GM12878 (cell line): ENCODE measurements at regions not wholly inside any gene's neighbourhood (a gene's known extent, or its start where the extent isn't known, plus 50 kb on each side); places are given as distances from the start of the nearest gene placed in this dataset.

Experiments used
- ATAC-seq: fragments of 200-7000 bp; cut with Tn5 transposase; 3 replicates; pipeline ENCODE4 v1.9.1; 2020; ENCODE audit warnings: mild to moderate bottlenecking, moderate library complexity
- BruUV-seq: library from RNA; stranded (reverse); fragments of 400-500 nt; replicated peaks from 2 replicates; lab custom pipeline; 2021; lab: Mats Ljungman, UMichigan
- CTCF ChIA-PET: fragments of 300-600 bp; sonication (Branson Sonifier 250); formaldehyde crosslinking; extraction: SDS; loops from one replicate; lab custom pipeline; 2021; ENCODE audit warnings: inconsistent platforms; lab: Yijun Ruan, JAX
- POLR2A ChIA-PET: fragments of 350-600 bp; formaldehyde crosslinking; extraction: SDS; loops from one replicate; lab custom pipeline; 2021; ENCODE audit warnings: inconsistent platforms; lab: Charles Lee
- RAD21 ChIA-PET: fragments of 300-600 bp; sonication (Branson Sonifier 250); formaldehyde crosslinking; loops from one replicate; lab custom pipeline; 2023; ENCODE audit warnings: antibody characterized with exemption; ENCODE audit not compliant: unreplicated experiment; lab: Charles Lee
- SMC1A ChIA-PET: fragments of 300-600 bp; sonication (Branson Sonifier 250); formaldehyde crosslinking; loops from one replicate; lab custom pipeline; 2023; ENCODE audit not compliant: unreplicated experiment, uncharacterized antibody; lab: Charles Lee
- DNase-seq: peaks from one replicate; pipeline ENCODE4 v3.0.0-alpha.2; 2011; ENCODE audit warnings: low read depth, low spot score
- FAIRE-seq: peaks from 3 replicates; lab custom pipeline; 2011; peaks lifted over from hg19 to GRCh38; lab: Jason Lieb, UNC
- H2AFZ ChIP-seq: 2 replicates; pipeline ENCODE4 v1.6.0; 2011; ENCODE audit warnings: low read depth, low read length, control low read depth; ENCODE audit not compliant: control insufficient read depth
- H3K27ac ChIP-seq: 2 replicates; pipeline ENCODE4 v1.5.1; 2011; ENCODE audit warnings: control low read depth; ENCODE audit not compliant: control insufficient read depth, insufficient read depth
- H3K27me3 ChIP-seq, 2 experiments: replicated peaks in 1 of 2; 2 replicates each; pipeline versions ENCODE4 v1.6.0 to v1.6.1; 2011; ENCODE audit warnings: low read length in 1 of 2; ENCODE audit not compliant: control insufficient read depth in 2 of 2, insufficient read depth in 2 of 2
- H3K36me3 ChIP-seq, 2 experiments: 2 replicates each; pipeline ENCODE4 v1.5.1; 2011; ENCODE audit warnings: low read length in 1 of 2; ENCODE audit not compliant: control insufficient read depth in 2 of 2, insufficient read depth in 2 of 2
- H3K4me1 ChIP-seq: 2 replicates; pipeline ENCODE4 v1.6.1; 2011; ENCODE audit warnings: mild to moderate bottlenecking, low read length, moderate library complexity, mixed read lengths; ENCODE audit not compliant: control insufficient read depth, insufficient read depth
- H3K4me2 ChIP-seq: 2 replicates; pipeline ENCODE4 v1.6.0; 2011; ENCODE audit warnings: control low read depth; ENCODE audit not compliant: control insufficient read depth, insufficient read depth
- H3K4me3 ChIP-seq: fragments of 200-600 bp; sonication (generic); 2 replicates; pipeline ENCODE4 v1.5.1; 2016
- H3K79me2 ChIP-seq: 2 replicates; pipeline ENCODE4 v1.6.0; 2011; ENCODE audit warnings: low read length; ENCODE audit not compliant: control insufficient read depth, insufficient read depth
- H3K9ac ChIP-seq: 2 replicates; pipeline ENCODE4 v1.8.0; 2011; ENCODE audit warnings: low read length, control low read depth, mixed read lengths; ENCODE audit not compliant: control insufficient read depth, insufficient read depth
- H3K9me3 ChIP-seq: replicated peaks from 3 replicates; pipeline ENCODE4 v1.5.1; 2011; ENCODE audit warnings: mild to moderate bottlenecking, low read length; ENCODE audit not compliant: control insufficient read depth, insufficient read depth
- H4K20me1 ChIP-seq: 2 replicates; pipeline ENCODE4 v1.6.0; 2011; ENCODE audit not compliant: control insufficient read depth, insufficient read depth
- BRCA1 ChIP-seq: IDR thresholded peaks from 2 replicates; pipeline ENCODE4 v1.6.1; 2011; ENCODE audit warnings: low read depth, low read length, improper control_type of control experiment
- GABPA ChIP-seq: IDR thresholded peaks from 2 replicates; pipeline ENCODE4 v1.6.1; 2014; ENCODE audit warnings: antibody characterized with exemption, low read depth, mild to moderate bottlenecking, inconsistent platforms
- GATAD2B ChIP-seq: fragments of 450-650 bp; conservative IDR thresholded peaks from 2 replicates; pipeline ENCODE4 v1.6.1; 2017; ENCODE audit warnings: low read depth, mild to moderate bottlenecking, moderate library complexity
- JUND ChIP-seq: IDR thresholded peaks from 2 replicates; pipeline ENCODE4 v1.6.1; 2012; ENCODE audit warnings: low read depth, mild to moderate bottlenecking, low read length, improper control_type of control experiment, moderate library complexity
- LARP7 ChIP-seq: fragments of 450-650 bp; IDR thresholded peaks from 2 replicates; pipeline ENCODE4 v1.6.1; 2017; ENCODE audit warnings: mild to moderate bottlenecking
- SUZ12 ChIP-seq: fragments of 200-600 bp; sonication (generic); IDR thresholded peaks from one replicate; pipeline ENCODE4 v1.6.1; 2018; ENCODE audit warnings: antibody characterized with exemption, mild to moderate bottlenecking; ENCODE audit not compliant: unreplicated experiment
- WGBS: methylation state at CpG from one replicate; pipeline ENCODE4 v1.1.6; 2016; ENCODE audit warnings: low lambda C conversion rate; ENCODE audit not compliant: insufficient replicate concordance, insufficient coverage; ENCODE audit errors: missing lambda C conversion rate; 5-methylcytosine and 5-hydroxymethylcytosine counted together
- in situ Hi-C: fragments of 300-500 bp; cut with MboI; formaldehyde crosslinking; loops from 9 replicates; pipeline ENCODE4 v1.14.3; 2018; ENCODE audit warnings: mixed read lengths
- intact Hi-C: fragments of 100-400 bp; cut with micrococcal nuclease; formaldehyde crosslinking; loops from one replicate; pipeline ENCODE4 v1.14.2; 2022; ENCODE audit not compliant: unreplicated experiment
- TF ChIP-seq, protein P1 (sequence below): fragments of 150-350 bp; IDR thresholded peaks from 2 replicates; pipeline ENCODE4 v1.6.1; 2014; ENCODE audit warnings: mild to moderate bottlenecking, low read depth, low read length
- TF ChIP-seq, protein P2 (sequence below): IDR thresholded peaks from 2 replicates; pipeline ENCODE4 v1.6.1; 2012; ENCODE audit warnings: low read depth, low read length, improper control_type of control experiment
- TF ChIP-seq, protein P3 (sequence below): fragments of 450-650 bp; IDR thresholded peaks from 2 replicates; pipeline ENCODE4 v1.6.1; 2017; ENCODE audit warnings: mild to moderate bottlenecking, moderate library complexity

GRCh38 chr9:96122282-96122681 lies 179.7 kb downstream of the HSD17B3 start:
- ATAC-seq (no peak), FAIRE-seq (no peak), DNase-seq (no peak)
- H3K4me2 ChIP-seq: no peak overlapping the region
- H3K36me3 ChIP-seq: no peaks in the 10 kb centered on the region
- RAD21 ChIA-PET: no interaction called here
- H2AFZ ChIP-seq: no peak overlapping the region
- 46% methylated on average over 6 of the region's 6 CpGs for WGBS
- SMC1A ChIA-PET: interaction anchor here (0.7 to 1.5 kb wide), 4 partner anchors 15 to 233 kb away, joined by 3 to 6 read pairs (median 4); no protein-coding TSS in a partner anchor
- H3K9ac ChIP-seq: no peak overlapping the region
- H3K9me3 ChIP-seq: peaks cover 1% of the 10 kb centered on the region; the same call in 2 of the 3 replicates
- H3K4me1 ChIP-seq: no peaks in the 10 kb centered on the region
- CTCF ChIA-PET: no interaction called here
- no peak overlapping the region for H3K27ac ChIP-seq
- in situ Hi-C loops: no loop called here
- intact Hi-C loops: no loop called here
- BruUV-seq: no TSS peak
- H3K27me3 ChIP-seq: no peaks in the 10 kb centered on the region
- no peak overlapping the region for H3K4me3 ChIP-seq
- no peaks in the 10 kb centered on the region for H4K20me1 ChIP-seq
- H3K79me2 ChIP-seq: no peaks in the 10 kb centered on the region
- no peak for TF ChIP-seq BRCA1
- TF ChIP-seq, protein P1, sequence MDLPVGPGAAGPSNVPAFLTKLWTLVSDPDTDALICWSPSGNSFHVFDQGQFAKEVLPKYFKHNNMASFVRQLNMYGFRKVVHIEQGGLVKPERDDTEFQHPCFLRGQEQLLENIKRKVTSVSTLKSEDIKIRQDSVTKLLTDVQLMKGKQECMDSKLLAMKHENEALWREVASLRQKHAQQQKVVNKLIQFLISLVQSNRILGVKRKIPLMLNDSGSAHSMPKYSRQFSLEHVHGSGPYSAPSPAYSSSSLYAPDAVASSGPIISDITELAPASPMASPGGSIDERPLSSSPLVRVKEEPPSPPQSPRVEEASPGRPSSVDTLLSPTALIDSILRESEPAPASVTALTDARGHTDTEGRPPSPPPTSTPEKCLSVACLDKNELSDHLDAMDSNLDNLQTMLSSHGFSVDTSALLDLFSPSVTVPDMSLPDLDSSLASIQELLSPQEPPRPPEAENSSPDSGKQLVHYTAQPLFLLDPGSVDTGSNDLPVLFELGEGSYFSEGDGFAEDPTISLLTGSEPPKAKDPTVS: no peak
- no peak for TF ChIP-seq GABPA
- TF ChIP-seq, protein P2, sequence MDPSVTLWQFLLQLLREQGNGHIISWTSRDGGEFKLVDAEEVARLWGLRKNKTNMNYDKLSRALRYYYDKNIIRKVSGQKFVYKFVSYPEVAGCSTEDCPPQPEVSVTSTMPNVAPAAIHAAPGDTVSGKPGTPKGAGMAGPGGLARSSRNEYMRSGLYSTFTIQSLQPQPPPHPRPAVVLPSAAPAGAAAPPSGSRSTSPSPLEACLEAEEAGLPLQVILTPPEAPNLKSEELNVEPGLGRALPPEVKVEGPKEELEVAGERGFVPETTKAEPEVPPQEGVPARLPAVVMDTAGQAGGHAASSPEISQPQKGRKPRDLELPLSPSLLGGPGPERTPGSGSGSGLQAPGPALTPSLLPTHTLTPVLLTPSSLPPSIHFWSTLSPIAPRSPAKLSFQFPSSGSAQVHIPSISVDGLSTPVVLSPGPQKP: no peak
- POLR2A ChIA-PET: interaction anchor here (0.5 to 0.6 kb wide), 2 partner anchors 12 to 21 kb away, joined by 3 to 4 read pairs; no protein-coding TSS in a partner anchor

DNA sequence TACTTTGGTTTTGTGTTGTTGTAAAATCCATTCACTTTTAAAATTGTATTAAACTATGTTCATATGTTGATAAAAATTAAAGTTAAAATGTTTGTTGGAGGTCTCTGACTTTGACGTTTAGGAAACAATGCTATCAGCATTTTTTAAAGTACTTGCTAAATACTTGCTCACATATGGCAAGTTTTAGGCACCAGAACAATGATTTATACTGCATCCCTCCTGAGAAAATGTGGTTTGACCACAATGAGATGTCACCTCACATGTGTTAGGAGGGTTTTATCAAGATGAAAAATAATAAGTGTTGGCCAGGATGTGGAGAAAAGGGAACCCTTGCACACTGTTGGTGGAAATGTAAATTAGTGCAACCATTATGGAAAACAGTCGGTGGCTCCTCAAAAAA lies 180.8 kb downstream of the HSD17B3 start:
- intact Hi-C loops (no loop called here), in situ Hi-C loops (no loop called here)
- ATAC-seq (no peak), FAIRE-seq (no peak), DNase-seq (no peak)
- 0% methylated on average over 2 of the region's 2 CpGs for WGBS
- Histone ChIP-seq H3K9ac (no peak overlapping the region), H3K4me3 (no peak overlapping the region), H2AFZ (no peak overlapping the region), H3K27me3 (no peaks in the 10 kb centered on the region), H3K4me1 (no peaks in the 10 kb centered on the region), H3K79me2 (no peaks in the 10 kb centered on the region), H3K4me2 (no peak overlapping the region), H3K9me3 (peaks cover 1% of the 10 kb centered on the region; the same call in 2 of the 3 replicates), H3K27ac (no peak overlapping the region), H4K20me1 (no peaks in the 10 kb centered on the region), H3K36me3 (no peaks in the 10 kb centered on the region)
- ChIA-PET RAD21 (no interaction called here), POLR2A (no interaction called here), CTCF (no interaction called here), SMC1A (no interaction called here)
- no TSS peak for BruUV-seq
- no peak for TF ChIP-seq GATAD2B
- TF ChIP-seq, protein P3, sequence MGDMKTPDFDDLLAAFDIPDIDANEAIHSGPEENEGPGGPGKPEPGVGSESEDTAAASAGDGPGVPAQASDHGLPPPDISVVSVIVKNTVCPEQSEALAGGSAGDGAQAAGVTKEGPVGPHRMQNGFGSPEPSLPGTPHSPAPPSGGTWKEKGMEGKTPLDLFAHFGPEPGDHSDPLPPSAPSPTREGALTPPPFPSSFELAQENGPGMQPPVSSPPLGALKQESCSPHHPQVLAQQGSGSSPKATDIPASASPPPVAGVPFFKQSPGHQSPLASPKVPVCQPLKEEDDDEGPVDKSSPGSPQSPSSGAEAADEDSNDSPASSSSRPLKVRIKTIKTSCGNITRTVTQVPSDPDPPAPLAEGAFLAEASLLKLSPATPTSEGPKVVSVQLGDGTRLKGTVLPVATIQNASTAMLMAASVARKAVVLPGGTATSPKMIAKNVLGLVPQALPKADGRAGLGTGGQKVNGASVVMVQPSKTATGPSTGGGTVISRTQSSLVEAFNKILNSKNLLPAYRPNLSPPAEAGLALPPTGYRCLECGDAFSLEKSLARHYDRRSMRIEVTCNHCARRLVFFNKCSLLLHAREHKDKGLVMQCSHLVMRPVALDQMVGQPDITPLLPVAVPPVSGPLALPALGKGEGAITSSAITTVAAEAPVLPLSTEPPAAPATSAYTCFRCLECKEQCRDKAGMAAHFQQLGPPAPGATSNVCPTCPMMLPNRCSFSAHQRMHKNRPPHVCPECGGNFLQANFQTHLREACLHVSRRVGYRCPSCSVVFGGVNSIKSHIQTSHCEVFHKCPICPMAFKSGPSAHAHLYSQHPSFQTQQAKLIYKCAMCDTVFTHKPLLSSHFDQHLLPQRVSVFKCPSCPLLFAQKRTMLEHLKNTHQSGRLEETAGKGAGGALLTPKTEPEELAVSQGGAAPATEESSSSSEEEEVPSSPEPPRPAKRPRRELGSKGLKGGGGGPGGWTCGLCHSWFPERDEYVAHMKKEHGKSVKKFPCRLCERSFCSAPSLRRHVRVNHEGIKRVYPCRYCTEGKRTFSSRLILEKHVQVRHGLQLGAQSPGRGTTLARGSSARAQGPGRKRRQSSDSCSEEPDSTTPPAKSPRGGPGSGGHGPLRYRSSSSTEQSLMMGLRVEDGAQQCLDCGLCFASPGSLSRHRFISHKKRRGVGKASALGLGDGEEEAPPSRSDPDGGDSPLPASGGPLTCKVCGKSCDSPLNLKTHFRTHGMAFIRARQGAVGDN: no peak
- no peak for TF ChIP-seq SUZ12
- no peak for TF ChIP-seq JUND
- TF ChIP-seq LARP7: no peak
